ENCODE measurements at regions not wholly inside any gene's neighbourhood (a gene's known extent, or its start where the extent isn't known, plus 50 kb on each side); places are given as distances from the start of the nearest gene placed in this dataset.

GRCh38 chr2:41457026-41457425 is 590.8 kb upstream of the PKDCC start:
- no peak for DNase-seq (ENCODE audit: low read depth in 1 of 2, low spot score in 1 of 2)
- H3K27ac ChIP-seq (replicated peaks): no peak overlapping the region
- no peaks in the 10 kb centered on the region for H3K27me3 ChIP-seq (ENCODE audit: insufficient read depth, poor library complexity, severe bottlenecking)
- H3K4me3 ChIP-seq (replicated peaks; ENCODE audit: insufficient read depth, low read length): no peak overlapping the region
- no peak for TF ChIP-seq REST (IDR thresholded peaks at IDR 0.05; ENCODE audit: insufficient replicate concordance, low read depth)
- no peak for TF ChIP-seq SPI1 (IDR thresholded peaks at IDR 0.05; ENCODE audit: borderline replicate concordance, low read depth)
- TF ChIP-seq, protein P1, sequence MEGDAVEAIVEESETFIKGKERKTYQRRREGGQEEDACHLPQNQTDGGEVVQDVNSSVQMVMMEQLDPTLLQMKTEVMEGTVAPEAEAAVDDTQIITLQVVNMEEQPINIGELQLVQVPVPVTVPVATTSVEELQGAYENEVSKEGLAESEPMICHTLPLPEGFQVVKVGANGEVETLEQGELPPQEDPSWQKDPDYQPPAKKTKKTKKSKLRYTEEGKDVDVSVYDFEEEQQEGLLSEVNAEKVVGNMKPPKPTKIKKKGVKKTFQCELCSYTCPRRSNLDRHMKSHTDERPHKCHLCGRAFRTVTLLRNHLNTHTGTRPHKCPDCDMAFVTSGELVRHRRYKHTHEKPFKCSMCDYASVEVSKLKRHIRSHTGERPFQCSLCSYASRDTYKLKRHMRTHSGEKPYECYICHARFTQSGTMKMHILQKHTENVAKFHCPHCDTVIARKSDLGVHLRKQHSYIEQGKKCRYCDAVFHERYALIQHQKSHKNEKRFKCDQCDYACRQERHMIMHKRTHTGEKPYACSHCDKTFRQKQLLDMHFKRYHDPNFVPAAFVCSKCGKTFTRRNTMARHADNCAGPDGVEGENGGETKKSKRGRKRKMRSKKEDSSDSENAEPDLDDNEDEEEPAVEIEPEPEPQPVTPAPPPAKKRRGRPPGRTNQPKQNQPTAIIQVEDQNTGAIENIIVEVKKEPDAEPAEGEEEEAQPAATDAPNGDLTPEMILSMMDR (IDR thresholded peaks at IDR 0.05; ENCODE audit: insufficient read depth, low read length): no peak
- TF ChIP-seq GABPA (IDR thresholded peaks at IDR 0.05; ENCODE audit: low read depth): no peak
- no peak for TF ChIP-seq POLR2AphosphoS5 (IDR thresholded peaks at IDR 0.05; ENCODE audit: low read depth)

GRCh38 chr2:41460661-41461060 is 587.2 kb upstream of the PKDCC start:
- TF ChIP-seq POLR2AphosphoS5 (IDR thresholded peaks at IDR 0.05; ENCODE audit: low read depth): no peak
- TF ChIP-seq GABPA (IDR thresholded peaks at IDR 0.05; ENCODE audit: low read depth): no peak
- TF ChIP-seq, protein P1 (IDR thresholded peaks at IDR 0.05; ENCODE audit: insufficient read depth, low read length): no peak
- TF ChIP-seq SPI1 (IDR thresholded peaks at IDR 0.05; ENCODE audit: borderline replicate concordance, low read depth): no peak
- TF ChIP-seq REST (IDR thresholded peaks at IDR 0.05; ENCODE audit: insufficient replicate concordance, low read depth): no peak
- DNase-seq (ENCODE audit: low read depth in 1 of 2, low spot score in 1 of 2): no peak
- no peak overlapping the region for H3K27ac ChIP-seq (replicated peaks)
- no peak overlapping the region for H3K4me3 ChIP-seq (replicated peaks; ENCODE audit: insufficient read depth, low read length)
- no peaks in the 10 kb centered on the region for H3K27me3 ChIP-seq (ENCODE audit: insufficient read depth, poor library complexity, severe bottlenecking)

- Histone ChIP-seq H3K4me3 (replicated peaks; ENCODE audit: insufficient read depth, low read length) (no peak overlapping the region), H3K27ac (replicated peaks) (no peak overlapping the region), H3K27me3 (ENCODE audit: insufficient read depth, poor library complexity, severe bottlenecking) (no peaks in the 10 kb centered on the region)
- DNase-seq (ENCODE audit: low read depth in 1 of 2, low spot score in 1 of 2): no peak
- no peak for TF ChIP-seq SPI1 (IDR thresholded peaks at IDR 0.05; ENCODE audit: borderline replicate concordance, low read depth)
- no peak for TF ChIP-seq POLR2AphosphoS5 (IDR thresholded peaks at IDR 0.05; ENCODE audit: low read depth)
- TF ChIP-seq REST (IDR thresholded peaks at IDR 0.05; ENCODE audit: insufficient replicate concordance, low read depth): no peak
- TF ChIP-seq, protein P1 (IDR thresholded peaks at IDR 0.05; ENCODE audit: insufficient read depth, low read length): no peak
- no peak for TF ChIP-seq GABPA (IDR thresholded peaks at IDR 0.05; ENCODE audit: low read depth)
Observed at GRCh38 chr2:41464395-41464794, 583.4 kb upstream of the PKDCC start.

Data from HL-60 (cell line).